CD14-positive monocyte (primary cell): ENCODE measurements at regions not wholly inside any gene's neighbourhood (a gene's known extent, or its start where the extent isn't known, plus 50 kb on each side); places are given as distances from the start of the nearest gene placed in this dataset.
A peak's percentile ranks its signal among the peaks of the same experiment; 100 is the strongest.

Source experiments
- DNase-seq, 3 donors: peaks; one replicate each; pipeline ENCODE4 v3.0.0-alpha.2; 2011 to 2022
- H2AFZ ChIP-seq: 2 replicates; pipeline ENCODE4 v1.6.0; 2012; ENCODE audit warnings: mild to moderate bottlenecking, low read depth, low read length, inconsistent platforms; ENCODE audit not compliant: insufficient read depth, poor library complexity, severe bottlenecking
- H3K27ac ChIP-seq, 2 donors: 1 replicate in 1 of 2; 2 replicates in 1 of 2; pipeline ENCODE4 v1.5.1; 2012 to 2013; ENCODE audit warnings: low read length in 2 of 2, control low read depth in 1 of 2, inconsistent platforms in 1 of 2, low read depth in 1 of 2, mild to moderate bottlenecking in 1 of 2
- H3K27me3 ChIP-seq, 2 donors: one replicate each; pipeline versions ENCODE4 v1.6.0 to v1.6.1; 2011 to 2013; ENCODE audit warnings: low read length in 2 of 2; ENCODE audit not compliant: control insufficient read depth in 2 of 2, insufficient read depth in 2 of 2
- H3K36me3 ChIP-seq, 2 donors: replicated peaks in 1 of 2; 1 replicate in 1 of 2; 2 replicates in 1 of 2; pipeline versions ENCODE4 v1.5.1 to v1.6.1; 2012 to 2013; ENCODE audit warnings: low read length in 2 of 2, control low read depth in 1 of 2, inconsistent platforms in 1 of 2, mild to moderate bottlenecking in 1 of 2; ENCODE audit not compliant: insufficient read depth in 2 of 2, control insufficient read depth in 1 of 2
- H3K4me1 ChIP-seq, 2 donors: 1 replicate in 1 of 2; 2 replicates in 1 of 2; pipeline versions ENCODE4 v1.5.1 to v1.6.1; 2012 to 2013; ENCODE audit warnings: low read length in 2 of 2, control low read depth in 1 of 2, inconsistent platforms in 1 of 2, mild to moderate bottlenecking in 1 of 2, moderate library complexity in 1 of 2; ENCODE audit not compliant: insufficient read depth in 2 of 2, control insufficient read depth in 1 of 2
- H3K4me2 ChIP-seq: replicated peaks from 2 replicates; pipeline ENCODE3; 2012; ENCODE audit warnings: low read length, moderate library complexity, mild to moderate bottlenecking; ENCODE audit not compliant: poor library complexity, severe bottlenecking; ENCODE audit errors: extremely low read depth
- H3K4me3 ChIP-seq, 3 experiments: fragments of 200-600 bp in 1 of 3; sonication (generic) in 1 of 3; replicated peaks in 1 of 3; 1 replicate in 2 of 3; 2 replicates in 1 of 3; pipeline ENCODE4 v1.5.1; 2011 to 2013; ENCODE audit warnings: low read length in 3 of 3, mild to moderate bottlenecking in 3 of 3, control low read depth in 2 of 3, low read depth in 2 of 3, inconsistent platforms in 1 of 3, moderate library complexity in 1 of 3
- H3K79me2 ChIP-seq: 2 replicates; pipeline ENCODE4 v1.6.0; 2012; ENCODE audit warnings: mild to moderate bottlenecking, control low read depth, inconsistent platforms, low read length, moderate library complexity; ENCODE audit not compliant: insufficient read depth
- H3K9ac ChIP-seq: 2 replicates; pipeline ENCODE4 v1.6.0; 2017; ENCODE audit warnings: low read length, mild to moderate bottlenecking; ENCODE audit not compliant: insufficient read depth, poor library complexity, severe bottlenecking
- H3K9me3 ChIP-seq, 2 donors: replicated peaks in 1 of 2; 1 replicate in 1 of 2; 2 replicates in 1 of 2; pipeline versions ENCODE4 v1.5.1 to v1.6.1; 2012 to 2013; ENCODE audit warnings: low read length in 2 of 2, control low read depth in 1 of 2; ENCODE audit not compliant: control insufficient read depth in 1 of 2, insufficient read depth in 1 of 2
- H4K20me1 ChIP-seq: 2 replicates; pipeline ENCODE4 v1.6.0; 2012; ENCODE audit warnings: mild to moderate bottlenecking, low read length, control low read depth, moderate library complexity; ENCODE audit not compliant: insufficient read depth
- H3K27ac Mint-ChIP-seq, 7 donors: one replicate each; pipeline ENCODE4 v1.8.0; 2020; ENCODE audit warnings: mild to moderate bottlenecking in 7 of 7, mixed read lengths in 7 of 7, moderate library complexity in 6 of 7, inconsistent platforms in 2 of 7
- H3K27me3 Mint-ChIP-seq, 3 donors: one replicate each; pipeline ENCODE4 v1.8.0; 2021 to 2022; ENCODE audit warnings: low read depth in 3 of 3, mild to moderate bottlenecking in 3 of 3, mixed read lengths in 3 of 3, moderate library complexity in 3 of 3, inconsistent platforms in 1 of 3
- H3K36me3 Mint-ChIP-seq, 2 donors: one replicate each; pipeline ENCODE4 v1.8.0; 2020; ENCODE audit warnings: mixed read lengths in 2 of 2, inconsistent platforms in 1 of 2, mild to moderate bottlenecking in 1 of 2
- H3K4me1 Mint-ChIP-seq: one replicate; pipeline ENCODE4 v1.8.0; 2020; ENCODE audit warnings: mild to moderate bottlenecking, mixed read lengths
- H3K4me3 Mint-ChIP-seq, 2 donors: one replicate each; pipeline ENCODE4 v1.8.0; 2020; ENCODE audit warnings: mild to moderate bottlenecking in 2 of 2, mixed read lengths in 2 of 2, moderate library complexity in 1 of 2
- H3K9me3 Mint-ChIP-seq, 7 donors: one replicate each; pipeline ENCODE4 v1.8.0; 2020 to 2022; ENCODE audit warnings: mixed read lengths in 7 of 7, mild to moderate bottlenecking in 6 of 7, moderate library complexity in 6 of 7, inconsistent platforms in 2 of 7
- WGBS: methylation state at CpG from one replicate; pipeline ENCODE4 v1.1.5; 2013; ENCODE audit warnings: missing lambda C conversion rate; ENCODE audit not compliant: insufficient coverage; 5-methylcytosine and 5-hydroxymethylcytosine counted together
- intact Hi-C, 2 donors: fragments of 100-400 bp; cut with micrococcal nuclease; formaldehyde crosslinking; loops; one replicate each; pipeline versions ENCODE4 v1.15.0 to v1.15.1; 2023
- TF ChIP-seq, protein P1 (sequence below): fragments of 200-600 bp; IDR thresholded peaks from one replicate; pipeline ENCODE4 v1.8.0; 2022; ENCODE audit warnings: antibody characterized with exemption, mild to moderate bottlenecking

DNA sequence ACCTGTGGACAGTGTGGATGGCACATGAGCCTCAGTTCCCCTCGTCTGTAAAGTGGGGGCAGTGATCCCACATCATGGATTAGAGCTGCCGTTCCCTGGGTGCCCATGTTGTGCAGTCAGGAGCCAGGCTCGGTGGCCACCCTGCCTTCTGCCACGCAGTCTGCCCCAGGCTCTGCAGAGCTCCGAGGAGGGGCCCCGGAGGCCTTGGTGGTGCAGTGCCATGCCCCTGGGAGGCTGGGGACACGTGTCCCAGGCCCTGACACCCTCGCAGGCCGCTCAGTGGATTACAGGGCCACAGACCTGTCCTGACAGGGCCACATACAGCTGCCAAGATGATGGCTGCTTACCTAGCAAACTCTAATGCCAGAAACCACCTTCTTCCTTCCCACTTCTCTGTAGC, 59.7 kb upstream of the ZNF469 start:
- no peaks in the 10 kb centered on the region for H3K4me1 ChIP-seq
- H3K4me2 ChIP-seq: no peak overlapping the region
- H3K36me3 ChIP-seq: no peaks in the 10 kb centered on the region
- H3K9me3 ChIP-seq: peaks cover 0 to 11% of the 10 kb centered on the region in 2 donors
- no peak overlapping the region for H3K27ac Mint-ChIP-seq
- 97% methylated on average over 9 of the region's 9 CpGs for WGBS
- H3K79me2 ChIP-seq: no peaks in the 10 kb centered on the region
- no peak overlapping the region for H3K4me3 ChIP-seq
- H3K4me3 Mint-ChIP-seq: no peak overlapping the region
- no peaks in the 10 kb centered on the region for H3K4me1 Mint-ChIP-seq
- TF ChIP-seq, protein P1, sequence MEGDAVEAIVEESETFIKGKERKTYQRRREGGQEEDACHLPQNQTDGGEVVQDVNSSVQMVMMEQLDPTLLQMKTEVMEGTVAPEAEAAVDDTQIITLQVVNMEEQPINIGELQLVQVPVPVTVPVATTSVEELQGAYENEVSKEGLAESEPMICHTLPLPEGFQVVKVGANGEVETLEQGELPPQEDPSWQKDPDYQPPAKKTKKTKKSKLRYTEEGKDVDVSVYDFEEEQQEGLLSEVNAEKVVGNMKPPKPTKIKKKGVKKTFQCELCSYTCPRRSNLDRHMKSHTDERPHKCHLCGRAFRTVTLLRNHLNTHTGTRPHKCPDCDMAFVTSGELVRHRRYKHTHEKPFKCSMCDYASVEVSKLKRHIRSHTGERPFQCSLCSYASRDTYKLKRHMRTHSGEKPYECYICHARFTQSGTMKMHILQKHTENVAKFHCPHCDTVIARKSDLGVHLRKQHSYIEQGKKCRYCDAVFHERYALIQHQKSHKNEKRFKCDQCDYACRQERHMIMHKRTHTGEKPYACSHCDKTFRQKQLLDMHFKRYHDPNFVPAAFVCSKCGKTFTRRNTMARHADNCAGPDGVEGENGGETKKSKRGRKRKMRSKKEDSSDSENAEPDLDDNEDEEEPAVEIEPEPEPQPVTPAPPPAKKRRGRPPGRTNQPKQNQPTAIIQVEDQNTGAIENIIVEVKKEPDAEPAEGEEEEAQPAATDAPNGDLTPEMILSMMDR: no peak
- peaks cover 0 to 2% (median 0%) of the 10 kb centered on the region in 3 donors for H3K27me3 Mint-ChIP-seq
- intact Hi-C loops: no loop called here
- H3K27me3 ChIP-seq: no peaks in the 10 kb centered on the region
- no peaks in the 10 kb centered on the region for H4K20me1 ChIP-seq
- no peak overlapping the region for H3K27ac ChIP-seq
- H3K36me3 Mint-ChIP-seq: no peaks in the 10 kb centered on the region
- H2AFZ ChIP-seq: no peak overlapping the region
- H3K9me3 Mint-ChIP-seq: peaks cover 0 to 16% (median 5%) of the 10 kb centered on the region in 7 donors
- no peak for DNase-seq
- H3K9ac ChIP-seq: no peak overlapping the region

DNA sequence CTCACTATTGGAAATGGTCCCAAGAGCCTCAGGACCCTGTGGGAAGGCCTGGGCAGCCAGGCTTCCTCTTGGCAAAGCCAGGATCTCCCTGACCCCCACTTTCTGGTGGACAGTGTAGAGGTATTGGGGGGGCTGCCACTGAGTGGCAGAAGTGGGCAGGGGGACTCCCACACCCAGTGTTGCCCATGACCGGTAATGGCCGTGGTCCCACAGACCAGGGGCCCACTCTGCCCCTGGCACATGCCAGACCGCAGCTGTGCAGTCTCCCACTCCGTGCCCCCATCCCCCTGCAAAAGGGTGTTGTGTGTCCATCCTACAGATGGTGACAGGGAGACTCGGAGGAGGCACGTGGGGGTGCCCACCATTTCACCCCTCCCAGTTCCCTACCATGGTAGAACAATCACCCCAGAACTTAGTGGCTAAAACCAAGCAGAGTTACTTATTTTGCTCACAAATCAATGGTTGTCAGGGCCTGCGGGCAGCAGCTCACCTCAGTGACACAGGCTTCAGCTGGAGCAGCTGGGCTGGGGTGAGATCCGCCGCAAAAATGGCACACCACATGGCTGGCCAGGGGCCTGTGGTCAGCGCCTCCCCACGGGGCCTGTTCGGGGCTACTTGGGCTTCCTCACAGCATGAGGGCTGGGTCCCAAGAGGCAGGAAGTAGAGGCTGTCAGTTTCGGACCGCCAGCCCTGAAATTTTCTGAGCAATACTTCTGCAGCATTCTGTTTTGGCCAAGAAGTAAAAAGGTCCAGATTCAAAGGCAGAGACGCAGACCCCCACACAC, 59.0 kb upstream of the ZNF469 start:
- Histone ChIP-seq H3K27ac (no peak overlapping the region), H3K4me1 (no peaks in the 10 kb centered on the region), H3K9ac (no peak overlapping the region), H3K36me3 (no peaks in the 10 kb centered on the region), H3K9me3 (peaks cover 0 to 11% of the 10 kb centered on the region in 2 donors), H3K4me3 (no peak overlapping the region), H2AFZ (no peak overlapping the region), H3K79me2 (no peaks in the 10 kb centered on the region), H3K4me2 (no peak overlapping the region), H3K27me3 (no peaks in the 10 kb centered on the region), H4K20me1 (no peaks in the 10 kb centered on the region)
- no peaks in the 10 kb centered on the region for H3K4me1 Mint-ChIP-seq
- peaks cover 0 to 16% (median 5%) of the 10 kb centered on the region in 7 donors for H3K9me3 Mint-ChIP-seq
- no peak for DNase-seq
- H3K27ac Mint-ChIP-seq: peak overlapping the region in 1 of 7 donors; percentile 2
- no peak overlapping the region for H3K4me3 Mint-ChIP-seq
- peaks cover 0 to 2% (median 0%) of the 10 kb centered on the region in 3 donors for H3K27me3 Mint-ChIP-seq
- TF ChIP-seq, protein P1: no peak
- intact Hi-C loops: no loop called here
- WGBS: 94% methylated on average over 12 of the region's 15 CpGs
- no peaks in the 10 kb centered on the region for H3K36me3 Mint-ChIP-seq
